ENCODE measurements at regions not wholly inside any gene's neighbourhood (a gene's known extent, or its start where the extent isn't known, plus 50 kb on each side); places are given as distances from the start of the nearest gene placed in this dataset.
"Not testable (repeated sequence)": the region's sequence is repeated elsewhere in the genome, so short reads cannot be mapped to it uniquely, and the experiment has no call there.

DNA sequence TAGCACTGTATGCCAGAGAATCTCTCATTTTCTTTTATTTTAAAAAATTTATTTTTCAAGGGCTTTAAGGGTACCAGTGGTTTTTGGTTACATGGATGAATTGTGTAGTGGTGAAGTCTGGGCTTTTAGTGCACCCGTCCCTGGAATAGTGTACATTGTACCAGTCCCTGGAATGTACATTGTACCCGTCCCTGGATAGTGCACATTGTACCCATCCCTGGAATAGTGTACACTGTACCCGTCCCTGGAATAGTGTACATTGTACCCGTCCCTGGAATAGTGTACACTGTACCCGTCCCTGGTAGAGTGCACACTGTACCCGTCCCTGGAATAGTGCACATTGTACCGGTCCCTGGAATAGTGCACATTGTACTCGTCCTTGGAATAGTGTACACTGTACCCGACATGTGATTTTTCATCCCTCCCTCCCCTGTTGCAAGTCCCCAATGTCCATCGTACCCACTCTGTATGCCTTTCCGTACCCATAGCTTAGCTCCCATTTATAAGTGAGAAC lies 56.1 kb upstream of the HELT start:
- intact Hi-C loops (cut with DNase I), result no loop called here
- no peak for DNase-seq

DNA sequence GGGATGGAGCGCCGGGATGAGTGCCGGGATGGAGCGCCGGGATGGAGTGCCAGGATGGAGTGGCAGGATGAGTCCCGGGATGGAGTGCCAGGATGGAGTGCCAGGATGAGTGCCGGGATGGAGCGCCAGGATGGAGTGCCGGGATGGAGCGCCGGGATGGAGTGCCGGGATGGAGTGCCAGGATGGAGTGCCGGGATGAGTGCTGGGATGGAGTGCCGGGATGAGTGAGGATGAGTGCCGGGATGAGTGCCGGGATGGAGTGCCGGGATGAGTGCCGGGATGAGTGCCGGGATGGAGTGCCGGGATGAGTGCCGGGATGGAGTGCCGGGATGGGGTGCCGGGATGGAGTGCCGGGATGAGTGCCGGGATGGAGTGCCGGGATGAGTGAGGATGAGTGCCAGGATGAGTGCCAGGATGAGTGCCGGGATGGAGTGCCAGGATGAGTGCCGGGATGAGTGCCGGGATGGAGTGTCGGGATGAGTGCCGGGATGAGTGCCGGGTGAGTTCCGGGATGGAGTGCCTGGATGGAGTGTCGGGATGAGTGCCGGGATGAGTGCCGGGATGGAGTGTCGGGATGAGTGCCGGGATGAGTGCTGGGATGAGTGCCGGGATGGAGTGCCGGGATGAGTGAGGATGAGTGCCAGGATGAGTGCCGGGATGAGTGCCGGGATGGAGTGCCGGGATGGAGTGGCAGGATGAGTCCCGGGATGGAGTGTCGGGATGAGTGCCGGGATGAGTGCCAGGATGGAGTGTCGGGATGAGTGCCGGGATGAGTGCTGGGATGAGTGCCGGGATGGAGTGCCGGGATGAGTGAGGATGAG lies 52.9 kb upstream of the HELT start:
- DNase-seq, result peak in 2 of 10 donors; percentile 31 to 69
- intact Hi-C loops (cut with DNase I), result not testable (repeated sequence)

DNA sequence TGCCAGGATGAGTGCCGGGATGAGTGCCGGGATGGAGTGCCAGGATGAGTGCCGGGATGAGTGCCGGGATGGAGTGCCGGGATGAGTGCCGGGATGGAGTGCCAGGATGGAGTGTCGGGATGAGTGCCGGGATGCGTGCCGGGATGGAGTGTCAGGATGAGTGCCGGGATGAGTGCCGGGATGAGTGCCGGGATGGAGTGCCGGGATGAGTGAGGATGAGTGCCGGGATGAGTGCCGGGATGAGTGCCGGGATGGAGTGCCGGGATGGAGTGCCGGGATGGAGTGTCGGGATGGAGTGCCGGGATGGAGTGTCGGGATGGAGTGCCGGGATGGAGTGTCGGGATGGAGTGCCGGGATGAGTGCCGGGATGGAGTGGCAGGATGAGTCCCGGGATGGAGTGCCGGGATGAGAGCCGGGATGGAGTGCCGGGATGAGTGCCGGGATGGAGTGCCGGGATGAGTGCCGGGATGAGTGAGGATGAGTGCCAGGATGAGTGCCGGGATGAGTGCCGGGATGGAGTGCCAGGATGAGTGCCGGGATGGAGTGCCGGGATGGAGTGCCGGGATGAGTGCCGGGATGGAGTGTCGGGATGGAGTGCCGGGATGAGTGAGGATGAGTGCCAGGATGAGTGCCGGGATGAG lies 52.1 kb upstream of the HELT start:
- DNase-seq; intact Hi-C loops (cut with DNase I): not testable (repeated sequence)

DNA sequence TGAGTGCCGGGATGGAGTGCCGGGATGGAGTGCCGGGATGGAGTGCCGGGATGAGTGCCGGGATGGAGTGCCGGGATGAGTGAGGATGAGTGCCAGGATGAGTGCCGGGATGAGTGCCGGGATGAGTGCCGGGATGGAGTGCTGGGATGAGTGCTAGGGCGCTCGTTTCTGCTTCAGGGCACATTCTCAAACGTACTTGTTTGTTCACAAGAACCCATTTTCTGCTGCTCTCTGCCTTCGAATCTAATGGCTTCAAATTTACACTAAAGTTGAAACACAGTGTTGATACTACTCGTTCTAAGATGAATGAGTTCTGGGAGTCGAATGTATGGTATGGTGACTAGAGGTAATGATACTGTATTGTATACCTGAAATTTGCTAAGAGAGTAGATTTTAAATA lies 50.6 kb upstream of the HELT start:
- DNase-seq; intact Hi-C loops (cut with DNase I): not testable (repeated sequence)

DNA sequence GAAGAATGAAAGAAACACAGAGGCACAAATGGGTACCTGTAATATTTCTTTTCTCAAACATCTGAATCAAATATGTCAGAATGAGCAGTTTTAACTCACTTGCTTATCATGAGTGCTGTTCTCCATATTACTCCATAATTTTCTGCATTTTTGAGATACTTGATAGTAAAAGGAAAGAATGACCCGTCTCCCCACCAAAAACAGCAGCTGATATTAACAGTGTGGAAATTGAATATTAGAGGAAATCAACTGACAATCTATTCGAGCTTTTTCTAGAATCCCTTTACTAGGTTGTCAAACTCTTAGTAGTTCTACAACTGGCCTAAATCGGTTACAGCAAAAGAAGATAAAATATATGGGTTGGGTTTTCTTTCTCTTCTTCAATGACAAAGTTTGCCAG lies 49.9 kb upstream of the HELT start:
- no peak for DNase-seq
- intact Hi-C loops (cut with DNase I), result no loop called here
